ENCODE measurements at regions not wholly inside any gene's neighbourhood (a gene's known extent, or its start where the extent isn't known, plus 50 kb on each side); places are given as distances from the start of the nearest gene placed in this dataset.

GRCh38 chr22:27467711-27468110 is 333.8 kb downstream of the MN1 start:
- DNase-seq = no peak

- DNase-seq = no peak
Observed at GRCh38 chr22:27468712-27469111, 332.8 kb downstream of the MN1 start.

DNA sequence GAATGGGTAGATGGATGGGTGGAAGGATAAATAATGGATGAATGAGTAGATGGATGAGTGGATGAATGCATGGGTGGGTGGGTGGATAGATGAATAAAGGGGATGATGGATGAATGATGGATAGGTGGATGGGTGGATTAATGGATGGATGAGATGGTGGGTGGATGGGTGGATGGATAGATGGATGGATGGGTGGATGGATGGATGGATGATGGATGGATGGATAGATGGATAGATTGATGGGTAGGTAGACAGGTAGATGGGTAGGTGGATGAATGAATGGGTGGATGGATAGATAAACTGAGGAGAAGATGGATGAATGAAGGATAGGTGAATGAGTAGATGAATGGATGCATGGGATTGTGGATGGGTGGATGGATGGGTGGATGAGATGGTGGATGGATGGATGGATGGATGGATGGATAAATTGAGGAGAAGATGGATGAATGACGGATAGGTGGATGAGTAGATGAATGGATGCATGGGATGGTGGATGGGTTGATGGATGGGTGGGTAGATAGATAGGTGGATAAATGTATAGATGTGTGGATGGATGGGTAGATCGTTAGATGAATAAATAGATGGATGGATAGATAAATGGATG is 331.3 kb downstream of the MN1 start:
- DNase-seq = no peak

- DNase-seq = no peak
Observed at GRCh38 chr22:27472975-27473374, 328.6 kb downstream of the MN1 start.

DNA sequence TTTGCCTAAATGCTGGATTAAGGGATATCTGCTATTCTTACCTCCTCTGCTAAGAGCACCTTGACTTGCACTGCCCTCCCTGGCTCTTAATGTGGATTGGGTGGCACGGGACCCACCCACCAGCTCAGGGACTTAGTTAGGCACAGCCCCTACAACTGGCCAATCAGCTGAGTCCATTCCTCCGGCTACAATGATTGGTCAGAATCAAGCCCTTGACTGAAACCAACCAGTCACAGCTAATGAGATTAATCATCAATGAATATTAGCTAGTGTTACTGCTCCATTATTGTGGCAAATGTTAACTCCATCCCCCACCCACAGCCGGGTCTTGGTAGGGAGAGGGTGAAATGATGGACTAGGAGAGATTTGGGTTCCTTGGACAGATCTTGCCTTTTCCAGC is 328.0 kb downstream of the MN1 start:
- DNase-seq = no peak

GRCh38 chr22:27474112-27474571 is 327.4 kb downstream of the MN1 start:
- no peak for DNase-seq

DNA sequence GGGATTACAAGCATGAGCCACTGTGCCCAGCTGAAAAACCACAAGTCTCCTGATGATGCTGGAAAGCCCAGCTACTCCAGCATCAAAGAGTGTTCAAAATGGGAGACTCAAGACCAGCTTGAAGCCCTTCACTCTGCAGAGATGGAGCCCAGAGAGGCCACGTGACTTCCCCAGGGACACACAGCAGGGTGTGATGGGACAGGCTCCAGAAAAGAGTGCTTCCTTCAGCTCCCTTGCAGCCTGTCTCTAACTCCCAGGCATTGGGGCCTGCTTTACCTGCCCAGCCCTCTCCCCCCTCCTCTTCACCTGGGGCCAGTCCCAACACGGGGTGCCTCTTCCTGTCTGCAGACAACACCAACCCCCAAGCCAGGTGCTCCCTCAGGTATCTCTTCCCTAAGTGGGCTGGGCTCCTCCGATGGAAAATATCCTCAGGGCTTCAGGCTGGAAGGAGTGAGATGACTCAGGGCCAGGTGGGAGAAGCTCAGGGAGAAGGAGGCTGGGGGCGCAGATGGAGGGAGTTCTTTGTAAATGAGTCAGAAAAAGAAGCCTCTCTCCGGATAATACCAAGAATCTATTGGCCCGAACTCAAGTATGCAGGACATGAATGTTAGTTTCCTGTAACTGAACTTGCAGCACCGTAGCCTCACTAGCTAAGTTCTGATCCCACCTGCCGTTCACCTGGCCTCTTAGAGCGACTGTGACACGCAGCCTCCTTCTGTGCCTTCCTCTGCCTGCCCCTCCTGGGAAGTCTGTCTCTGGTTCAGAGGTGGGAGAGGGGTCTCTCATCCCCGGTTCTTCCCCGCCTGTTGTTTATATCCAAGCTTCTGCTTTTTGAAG is 326.6 kb downstream of the MN1 start:
- peak; percentile 49 for DNase-seq

- no peak for DNase-seq
Observed at GRCh38 chr22:27475548-27475897, 326.0 kb downstream of the MN1 start.

GRCh38 chr22:27476318-27476717 is 325.2 kb downstream of the MN1 start:
- DNase-seq = no peak

GRCh38 chr22:27476729-27477128 is 324.8 kb downstream of the MN1 start:
- no peak for DNase-seq

DNA sequence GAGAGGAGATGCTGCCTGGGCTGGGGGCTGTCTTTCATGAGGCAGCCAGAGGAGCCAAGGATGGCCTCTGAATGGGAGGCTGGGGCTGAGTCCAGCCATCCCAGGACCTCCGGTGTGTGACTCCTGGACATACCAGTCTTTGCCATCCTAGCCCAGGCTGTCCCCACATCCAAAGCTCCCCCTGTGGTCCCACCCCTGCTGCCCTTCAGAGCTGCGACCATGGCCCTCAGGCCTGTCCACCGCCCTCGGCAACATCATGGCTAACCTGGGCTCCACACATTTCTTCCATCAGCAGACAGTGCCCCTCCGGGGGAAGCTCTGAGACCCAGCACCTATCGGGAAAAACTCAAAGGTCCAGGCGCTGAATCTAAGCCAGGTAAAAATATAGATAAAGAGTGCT is 324.4 kb downstream of the MN1 start:
- no peak for DNase-seq

DNA sequence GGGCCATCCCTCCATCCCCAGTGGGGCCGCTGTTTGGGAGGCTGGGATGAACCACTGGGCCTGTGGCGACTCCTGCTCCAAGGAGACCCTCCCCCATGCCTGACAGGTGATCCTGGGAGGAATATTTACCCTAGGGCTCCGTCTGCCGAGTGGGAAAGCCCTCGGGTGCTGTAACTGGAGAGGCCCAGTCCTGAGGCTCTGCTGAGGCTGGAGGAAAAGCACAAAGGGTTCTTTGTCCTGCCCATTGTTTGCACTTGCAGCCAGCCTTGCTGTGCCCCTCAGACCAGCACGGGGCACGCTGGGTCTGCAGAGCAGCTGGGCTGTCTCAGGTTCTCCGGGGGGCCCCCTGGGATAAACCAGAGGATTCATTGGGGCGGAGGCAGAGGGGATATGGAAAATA is 321.1 kb downstream of the MN1 start:
- peak; percentile 14 for DNase-seq

- no peak for DNase-seq
Observed at GRCh38 chr22:27482402-27482801, 319.2 kb downstream of the MN1 start.

GRCh38 chr22:27483095-27483785 is 318.3 kb downstream of the MN1 start:
- DNase-seq = no peak

- no peak for DNase-seq
Observed at GRCh38 chr22:27485842-27486241, 315.7 kb downstream of the MN1 start.

DNA sequence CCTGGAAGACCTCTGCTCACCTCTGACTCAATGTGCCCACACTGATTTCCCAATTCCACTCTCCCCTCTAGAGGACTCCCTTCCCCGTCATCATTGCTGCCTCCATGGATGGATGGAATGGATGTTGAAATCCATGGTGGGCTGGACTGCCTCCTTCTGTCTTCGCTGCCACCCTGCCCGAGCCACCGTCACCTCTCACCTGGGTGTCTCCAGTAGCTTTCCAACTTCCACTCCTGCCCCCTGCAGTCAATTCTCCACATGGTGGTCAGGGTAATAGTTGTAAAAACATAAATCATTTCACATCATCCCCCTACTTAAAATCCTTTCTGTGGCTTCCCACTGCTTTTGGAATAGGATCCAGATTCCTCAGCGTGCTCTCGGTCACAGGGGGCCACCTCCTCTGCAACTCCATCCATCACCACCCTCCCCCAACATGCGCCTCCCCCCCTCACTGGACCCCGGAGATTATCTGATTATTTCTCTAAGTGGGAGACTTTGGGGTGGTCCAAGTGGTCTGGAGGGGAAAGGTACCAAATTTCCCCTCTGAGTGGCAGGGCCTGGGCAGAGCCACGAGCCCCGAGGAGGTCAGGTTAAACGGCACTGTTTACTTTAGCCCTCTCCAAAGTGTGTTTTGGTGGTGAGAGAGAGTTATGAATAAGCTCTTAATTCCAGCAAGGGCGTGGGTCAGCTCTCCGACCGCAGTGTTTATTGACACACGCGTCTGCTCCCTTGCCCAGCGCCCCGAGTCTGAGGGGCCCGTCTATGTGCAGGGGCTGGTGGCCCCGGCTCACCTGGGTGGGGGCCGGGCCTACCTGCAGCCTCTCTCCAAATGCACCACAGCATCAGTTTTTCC is 313.7 kb downstream of the MN1 start:
- no peak for DNase-seq

- no peak for DNase-seq
Observed at GRCh38 chr22:27488456-27489177, 312.9 kb downstream of the MN1 start.

DNA sequence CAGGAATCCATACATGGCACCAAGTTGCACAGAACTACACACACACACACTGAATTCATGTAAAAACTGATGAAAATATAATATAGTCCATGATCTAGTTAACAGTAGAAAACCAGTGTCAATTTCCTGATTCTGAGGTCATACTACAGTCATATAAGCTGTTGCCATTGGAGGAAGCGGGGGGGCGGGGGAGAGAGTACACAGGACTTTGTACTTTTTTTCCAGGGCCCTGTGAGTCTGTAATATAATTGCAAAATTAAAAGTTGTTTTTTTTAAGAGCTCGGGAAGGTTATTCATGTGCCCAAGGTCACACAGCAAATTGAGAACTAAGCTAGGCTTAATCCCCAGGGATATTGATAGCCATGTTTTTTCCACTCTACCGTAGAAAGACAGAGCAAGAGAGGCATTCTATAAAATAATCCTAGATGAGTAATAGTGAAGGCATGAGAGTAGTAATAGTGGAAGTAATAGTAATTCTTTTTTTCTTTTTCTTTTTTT is 312.3 kb downstream of the MN1 start:
- DNase-seq = no peak

- DNase-seq = no peak
Observed at GRCh38 chr22:27490080-27490479, 311.5 kb downstream of the MN1 start.

DNA sequence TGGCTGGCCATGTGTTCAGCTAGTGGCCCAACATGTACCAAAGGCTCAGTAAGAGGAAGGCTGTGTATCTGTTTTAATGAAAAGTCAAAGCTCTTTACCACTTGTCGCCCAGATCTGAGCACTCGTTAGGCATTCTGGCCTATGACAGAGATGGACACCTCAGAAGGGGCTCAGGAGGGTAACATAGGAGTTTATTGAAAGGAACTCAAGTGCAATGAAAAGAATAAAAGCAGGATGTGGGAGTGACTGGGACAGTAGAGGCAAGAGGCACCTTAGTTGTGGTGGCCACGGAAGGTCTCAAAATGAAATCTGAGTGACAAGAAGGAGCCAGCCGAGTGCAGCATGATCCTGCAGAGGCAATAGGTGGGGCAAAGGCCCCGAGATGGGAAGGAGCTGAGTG is 309.7 kb downstream of the MN1 start:
- no peak for DNase-seq

GRCh38 chr22:27492566-27493201 is 308.9 kb downstream of the MN1 start:
- DNase-seq = no peak

DNA sequence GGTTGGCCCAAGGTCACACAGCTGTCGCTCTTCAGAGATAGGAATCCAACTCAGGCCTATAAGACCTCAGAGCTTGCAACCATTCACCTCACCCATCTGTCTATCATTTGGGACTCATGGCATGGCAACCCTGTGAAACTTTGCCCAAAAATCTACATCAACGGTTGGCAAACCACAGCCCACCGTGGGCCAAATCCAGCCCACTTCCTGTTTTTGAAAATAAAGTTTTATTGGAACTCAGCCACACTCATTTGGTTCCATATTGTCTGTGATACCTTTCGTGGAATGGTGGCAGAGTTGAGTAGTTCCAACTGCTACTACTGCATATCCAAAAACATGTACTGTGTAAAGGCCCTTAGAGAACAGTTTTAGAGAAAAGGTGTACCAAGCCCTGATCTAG is 307.8 kb downstream of the MN1 start:
- DNase-seq = no peak
